HG02642 (cell line): ENCODE measurements at regions not wholly inside any gene's neighbourhood (a gene's known extent, or its start where the extent isn't known, plus 50 kb on each side); places are given as distances from the start of the nearest gene placed in this dataset.
"Not testable (repeated sequence)": the region's sequence is repeated elsewhere in the genome, so short reads cannot be mapped to it uniquely, and the experiment has no call there.

ENCODE experiments used
- ATAC-seq: cut with Tn5 transposase; IDR thresholded peaks from one replicate; pipeline ENCODE4 v1.9.1; 2021; ENCODE audit warnings: mild to moderate bottlenecking; ENCODE audit not compliant: unreplicated experiment, poor library complexity

DNA sequence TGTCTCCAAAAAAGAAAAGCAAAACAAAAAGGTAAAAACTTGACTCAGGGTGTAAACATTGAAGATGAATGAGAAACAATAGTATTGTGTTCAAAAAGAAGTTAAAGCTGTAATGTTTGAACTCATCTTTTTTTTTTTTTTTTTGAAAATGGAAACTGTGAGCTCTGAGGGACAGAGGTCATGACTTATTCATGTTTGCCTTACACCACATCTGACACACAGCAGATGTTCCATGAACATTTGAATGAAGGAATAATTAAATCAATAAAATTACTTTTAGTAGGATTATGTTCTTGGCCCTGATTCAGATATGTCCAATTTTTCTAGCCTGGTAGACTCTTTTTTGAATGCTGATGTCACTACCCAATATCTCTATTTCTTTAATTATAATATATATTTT, 95.7 kb upstream of the MED13 start:
- ATAC-seq = no peak

DNA sequence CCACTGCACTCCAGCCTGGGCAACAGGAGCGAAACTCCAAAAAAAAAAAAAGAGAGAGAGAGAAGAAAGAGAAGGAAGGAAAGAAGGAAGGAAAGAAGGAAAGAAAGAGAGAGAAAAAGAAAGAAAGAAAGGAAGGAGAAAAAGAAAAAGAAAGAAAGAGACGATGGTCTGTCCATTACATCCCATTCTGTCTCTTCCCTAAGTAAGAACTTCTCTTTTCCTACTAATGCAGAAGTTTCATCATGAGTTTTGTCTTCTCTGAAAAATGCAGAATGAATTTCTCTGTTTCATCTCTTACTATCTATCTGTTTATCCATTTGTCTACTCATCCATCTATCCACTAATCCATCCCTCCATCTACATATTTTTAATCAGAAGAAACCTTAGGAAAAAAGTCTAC, 94.9 kb upstream of the MED13 start:
- no peak for ATAC-seq

DNA sequence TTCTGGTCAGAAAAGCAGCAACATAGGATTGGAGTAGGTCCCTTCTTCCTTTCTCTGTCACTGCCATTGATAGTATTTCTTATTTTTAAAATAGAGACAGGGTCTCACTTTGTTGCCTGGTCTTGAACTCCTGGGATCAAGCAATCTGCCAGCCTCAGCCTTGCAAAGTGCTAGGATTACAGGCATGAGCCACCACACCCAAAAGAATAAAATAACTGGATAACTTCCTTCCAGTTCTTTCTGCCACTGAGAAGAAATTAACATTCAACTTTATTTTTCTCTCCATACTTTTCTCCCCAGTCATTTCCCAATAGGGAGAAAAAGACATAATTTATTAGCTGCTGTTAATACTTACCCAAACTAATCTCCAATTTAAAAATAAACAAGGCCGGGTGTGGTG, 91.9 kb upstream of the MED13 start:
- ATAC-seq = no peak

DNA sequence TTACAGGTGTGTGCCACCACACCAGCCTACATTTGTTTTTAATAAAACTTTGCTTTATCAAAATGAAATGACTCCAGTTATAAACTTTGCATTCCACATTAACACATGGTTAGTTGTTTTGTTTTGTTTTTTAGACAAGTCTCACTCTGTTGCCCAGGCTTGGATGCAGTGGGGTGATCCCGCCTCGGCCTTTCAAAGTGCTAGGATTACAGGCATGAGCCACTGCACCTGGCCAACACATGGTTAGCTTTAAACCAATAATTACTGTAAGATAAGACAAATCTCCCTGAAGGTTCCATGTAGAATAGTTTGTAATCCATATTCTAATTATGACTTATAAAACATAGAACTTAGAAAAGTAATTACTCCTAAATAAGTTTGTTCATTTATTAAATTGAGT, 89.8 kb upstream of the MED13 start:
- no peak for ATAC-seq

DNA sequence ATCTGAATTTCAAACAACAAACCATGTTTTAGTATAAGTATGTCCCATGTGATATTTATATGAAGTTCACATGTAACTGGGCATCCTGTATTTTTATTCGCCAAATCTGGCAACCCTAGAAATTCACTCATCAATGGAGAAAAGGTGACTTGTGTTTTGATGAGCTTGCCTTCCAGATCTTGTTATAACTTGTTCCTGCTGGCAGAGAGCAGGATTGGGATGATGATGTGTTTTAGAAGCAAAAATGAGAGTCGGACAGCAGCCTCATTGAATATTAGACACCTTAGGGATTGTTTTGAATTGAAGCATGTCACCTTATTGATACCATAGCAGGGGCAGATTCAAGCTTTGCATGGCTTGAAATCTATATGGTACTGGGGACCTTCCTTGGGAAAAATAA, 85.4 kb upstream of the MED13 start:
- ATAC-seq = no peak

DNA sequence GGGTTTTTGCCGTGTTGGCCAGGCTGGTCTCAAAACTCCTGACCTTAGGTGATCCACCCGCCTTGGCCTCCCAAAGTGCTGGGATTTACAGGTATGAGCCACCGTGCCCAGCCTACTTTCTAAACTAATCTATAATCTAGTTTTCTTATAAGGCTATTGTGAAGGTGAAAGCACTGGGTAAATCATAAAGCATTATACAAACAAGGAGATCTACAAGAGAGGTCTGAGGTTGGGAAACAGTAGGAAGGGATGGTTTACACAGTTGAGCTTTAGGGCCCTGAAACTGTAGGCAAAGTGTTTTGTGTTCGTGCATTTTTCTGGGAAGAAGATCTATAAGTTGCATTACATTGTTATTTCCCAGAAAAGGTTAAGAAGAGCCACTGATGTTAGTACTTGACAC, 84.9 kb upstream of the MED13 start:
- ATAC-seq = no peak

DNA sequence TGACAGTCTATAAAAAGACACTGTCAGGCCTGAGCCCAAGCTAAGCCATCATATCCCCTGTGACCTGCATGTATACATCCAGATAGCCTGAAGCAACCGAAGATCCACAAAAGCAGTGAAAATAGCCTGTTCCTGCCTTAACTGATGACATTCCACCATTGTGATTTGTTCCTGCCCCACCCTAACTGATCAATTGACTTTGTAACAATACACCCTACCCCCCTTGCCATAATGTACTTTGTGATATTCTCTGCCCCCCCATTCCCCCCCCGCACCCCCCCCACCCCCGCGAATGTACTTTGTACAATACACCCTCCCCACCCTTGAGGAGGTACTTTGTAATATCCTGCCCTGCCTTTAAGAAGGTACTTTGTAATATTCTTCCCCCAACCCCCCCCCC, 82.2 kb upstream of the MED13 start:
- no peak for ATAC-seq

DNA sequence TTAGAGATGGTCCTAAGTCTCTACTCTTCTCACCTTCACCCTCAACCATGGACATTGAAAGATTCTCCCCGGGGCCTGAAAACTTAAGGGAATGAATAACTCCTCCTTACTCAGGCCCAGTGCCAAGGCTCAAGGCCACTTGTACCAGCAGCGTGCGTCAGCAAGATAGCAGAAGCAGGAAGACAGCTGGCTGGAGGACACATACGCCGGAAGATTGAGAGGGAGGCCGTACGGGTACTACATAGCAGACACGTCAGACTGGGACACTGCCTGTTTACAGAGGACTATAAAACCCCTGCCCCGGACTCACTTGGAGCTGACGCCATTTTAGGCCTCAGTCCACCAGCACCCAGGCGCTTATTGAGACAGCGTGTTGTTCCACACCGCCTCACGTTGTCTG, 75.8 kb upstream of the MED13 start:
- ATAC-seq = no peak

DNA sequence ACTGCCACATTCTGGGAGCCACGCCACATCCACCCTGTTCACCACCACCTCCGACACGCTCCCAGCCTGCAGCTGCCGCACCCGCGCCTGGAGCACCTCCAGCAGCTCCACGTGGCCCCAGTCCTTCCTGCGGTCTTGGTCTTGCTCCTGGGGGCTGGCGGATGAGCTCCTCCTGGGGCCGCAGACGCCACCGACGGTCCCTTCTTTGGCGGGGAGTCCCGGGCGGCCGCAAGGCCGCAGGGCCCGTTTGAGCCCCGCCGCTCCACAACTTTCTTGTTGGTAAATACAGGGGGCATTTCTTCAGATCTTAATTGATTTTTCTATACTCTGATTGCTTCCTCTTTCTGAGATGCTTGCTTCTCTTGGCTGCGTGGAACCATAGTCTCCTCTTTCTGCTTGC, 75.3 kb upstream of the MED13 start:
- no peak for ATAC-seq

DNA sequence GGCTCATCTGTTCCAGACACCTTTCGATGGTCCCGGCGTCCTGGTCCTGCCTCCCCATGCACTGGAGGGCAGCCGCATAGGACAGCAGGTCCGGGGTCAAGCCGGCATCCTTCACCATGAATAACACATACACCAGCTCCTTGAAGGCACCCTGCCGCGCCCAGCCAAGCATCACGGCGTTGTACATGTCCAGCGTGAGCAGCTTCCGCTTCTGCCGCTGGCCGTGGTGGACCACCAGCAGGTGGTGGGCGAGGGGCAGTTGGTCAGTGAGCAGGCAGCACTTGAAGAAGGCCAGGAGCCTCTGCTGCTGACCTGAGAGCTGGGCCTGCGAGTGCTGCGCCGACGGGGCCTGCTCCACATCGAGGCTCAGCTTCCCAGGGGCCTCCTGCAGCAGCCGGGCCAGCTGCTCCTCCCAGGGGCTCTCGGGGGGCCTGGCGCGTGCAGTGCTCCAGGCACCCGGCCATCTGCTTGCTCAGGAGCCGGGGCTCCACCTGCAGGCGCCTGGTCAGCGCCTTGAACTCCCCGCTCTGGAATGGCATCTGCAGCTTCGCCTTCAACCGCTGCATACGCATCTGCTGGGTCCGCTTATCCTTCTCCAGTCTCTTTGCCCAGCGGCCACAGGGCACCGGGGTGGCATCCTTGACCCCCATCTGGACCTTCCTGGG, 74.7 kb upstream of the MED13 start:
- not testable (repeated sequence) for ATAC-seq

DNA sequence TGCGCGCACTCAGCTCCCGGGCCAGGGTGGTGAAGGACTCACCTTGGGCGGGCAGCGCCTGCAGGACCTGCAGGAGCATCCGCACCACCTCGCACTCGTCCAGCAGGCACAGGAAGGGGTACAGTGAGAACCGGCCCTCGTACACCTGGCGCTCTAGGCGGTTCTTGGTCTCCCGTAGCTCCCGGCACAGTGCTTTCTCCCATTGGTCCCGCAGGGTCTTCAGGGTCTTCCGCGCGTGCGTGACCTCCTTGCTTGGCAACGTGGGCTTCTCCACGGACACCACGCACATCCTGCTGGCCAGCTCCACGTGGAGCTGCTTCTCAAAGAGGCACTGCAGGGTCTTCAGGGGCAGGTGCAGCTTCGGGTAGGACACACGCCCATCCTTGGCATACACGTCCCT, 74.1 kb upstream of the MED13 start:
- no peak for ATAC-seq

DNA sequence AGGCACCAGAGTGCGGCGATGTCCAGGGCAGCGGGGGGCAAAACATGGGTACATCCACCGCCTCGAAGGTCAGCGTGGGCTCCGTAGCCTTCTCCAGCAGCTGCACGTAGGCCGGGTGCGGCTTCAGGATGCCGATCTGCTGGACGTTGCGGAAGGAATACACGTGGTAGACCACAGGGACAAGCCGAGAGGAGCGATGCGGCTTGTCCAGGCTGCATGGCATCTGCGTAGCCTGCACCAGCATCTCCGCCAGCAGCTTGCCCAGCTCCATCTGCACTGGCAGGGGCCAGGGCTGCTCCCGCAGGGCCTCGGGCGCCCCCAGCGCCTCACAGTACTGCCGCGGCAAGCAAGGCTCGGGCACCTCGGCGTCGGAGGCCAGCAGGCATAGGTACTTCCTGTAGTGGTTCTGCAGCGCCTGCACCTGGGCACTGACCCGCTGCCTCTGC, 73.6 kb upstream of the MED13 start:
- ATAC-seq = not testable (repeated sequence)

DNA sequence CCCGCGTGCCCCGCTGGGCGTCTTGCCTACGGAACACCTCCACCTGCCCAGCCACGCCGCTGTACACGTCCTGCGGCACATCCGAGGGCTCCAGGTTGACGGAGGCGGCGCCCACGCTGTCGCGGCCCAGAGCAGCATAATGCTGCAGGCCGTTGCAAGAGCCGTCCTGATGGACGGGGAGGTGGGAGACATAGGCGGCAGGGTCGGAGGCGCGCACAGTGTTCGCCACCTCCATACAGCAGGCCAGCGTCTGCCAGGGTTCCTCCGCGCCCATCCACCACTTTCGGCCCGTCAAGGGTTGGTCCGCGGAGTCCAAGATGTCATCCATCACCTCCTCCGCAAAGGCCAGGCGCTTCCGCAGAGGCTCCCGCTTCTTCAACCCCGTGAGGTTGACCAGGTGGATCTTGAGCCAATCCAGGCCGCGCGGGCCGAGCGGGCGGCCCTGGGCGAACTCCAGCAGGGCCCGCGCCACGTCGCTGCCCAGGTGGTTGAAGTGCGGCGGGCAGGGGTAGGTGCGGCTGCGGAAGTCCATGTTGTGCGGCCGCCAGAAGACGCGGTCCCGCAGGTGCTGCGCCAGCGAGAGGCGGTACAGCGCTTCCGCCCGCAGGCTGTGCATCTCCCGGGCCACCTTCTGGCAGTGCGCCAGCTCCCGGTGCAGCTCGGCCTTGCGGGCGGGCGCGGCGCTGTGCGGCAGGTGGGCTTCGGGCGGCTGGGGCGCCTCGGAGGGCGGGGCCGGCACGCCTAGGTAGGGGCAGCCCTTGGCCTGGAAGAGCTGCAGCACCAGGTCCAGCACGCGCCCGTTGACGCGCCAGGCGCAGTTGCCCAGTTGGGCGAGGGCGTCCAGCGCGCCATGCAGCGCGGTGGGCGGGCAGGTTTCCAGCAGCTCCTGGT, 72.9 kb upstream of the MED13 start:
- not testable (repeated sequence) for ATAC-seq

DNA sequence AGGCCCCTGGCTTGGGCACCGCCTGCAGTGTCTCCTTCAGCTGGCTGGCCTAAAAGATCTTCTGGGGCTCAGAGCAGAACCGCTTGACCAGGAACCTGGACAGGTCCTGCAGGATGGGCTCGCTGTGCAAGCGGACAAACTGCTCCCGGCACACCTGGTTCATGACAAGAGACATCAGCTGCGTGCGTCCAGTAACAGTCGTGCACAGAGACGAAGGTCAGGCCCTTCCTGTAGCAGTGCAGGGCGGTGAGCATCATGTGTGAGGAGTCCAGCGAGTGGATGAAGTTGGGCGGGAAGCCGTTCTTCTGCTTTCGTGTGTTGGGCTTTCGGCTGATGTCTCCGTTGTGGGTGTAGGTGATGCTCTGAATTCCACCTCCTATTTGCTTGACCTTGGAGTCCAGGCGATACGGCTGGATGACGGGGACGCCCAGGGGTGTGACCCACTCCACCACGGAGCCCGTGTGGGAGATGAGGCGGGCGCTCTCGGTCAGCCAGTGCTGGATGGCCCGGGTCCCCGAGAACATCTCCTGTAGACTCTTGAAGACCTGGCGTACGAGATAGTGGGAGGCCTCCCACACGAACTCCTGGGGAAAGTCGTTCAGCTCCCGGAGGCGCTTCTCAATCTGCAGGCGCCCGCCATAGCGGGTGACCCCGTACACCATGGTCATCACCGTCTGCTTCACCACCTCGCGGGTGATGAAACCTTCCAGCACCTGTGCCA, 72.1 kb upstream of the MED13 start:
- not testable (repeated sequence) for ATAC-seq

DNA sequence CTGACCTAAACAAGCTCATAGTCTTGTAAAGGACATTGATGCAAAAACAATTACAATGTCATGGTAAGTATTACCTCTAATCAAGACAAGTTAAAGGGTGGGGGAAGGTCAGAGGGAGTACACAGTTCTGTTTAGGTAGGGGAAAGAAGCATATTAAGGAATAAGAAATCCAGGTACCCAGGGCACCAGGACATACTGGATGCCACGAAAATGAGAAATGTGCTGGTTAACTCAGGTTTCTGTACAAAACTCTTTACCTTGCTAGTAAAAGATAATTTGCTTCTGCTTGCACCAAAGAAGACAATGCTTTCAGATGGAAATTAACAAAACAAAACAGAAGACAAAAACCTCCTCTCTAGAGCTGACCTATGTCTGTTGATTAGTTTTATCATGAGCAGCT, 70.7 kb upstream of the MED13 start:
- ATAC-seq = no peak

DNA sequence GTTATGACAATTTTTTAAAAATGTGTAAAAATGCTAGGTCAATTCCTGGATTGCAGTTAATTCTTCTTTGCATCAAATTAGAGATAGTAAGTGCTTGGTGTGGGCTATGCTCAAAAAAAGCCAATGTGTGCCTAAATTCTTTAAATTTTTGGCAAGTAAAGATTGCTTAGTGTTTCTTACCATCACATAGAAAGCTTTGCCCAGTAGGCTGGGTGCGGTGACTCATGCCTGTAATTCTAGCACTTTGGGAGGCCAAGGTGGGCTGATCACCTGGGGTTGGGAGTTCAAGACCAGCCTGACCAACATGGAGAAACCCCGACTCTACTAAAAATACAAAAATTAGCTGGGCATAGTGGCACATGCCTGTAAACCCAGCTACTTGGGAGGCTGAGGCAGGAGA, 70.0 kb upstream of the MED13 start:
- ATAC-seq = not testable (repeated sequence)

DNA sequence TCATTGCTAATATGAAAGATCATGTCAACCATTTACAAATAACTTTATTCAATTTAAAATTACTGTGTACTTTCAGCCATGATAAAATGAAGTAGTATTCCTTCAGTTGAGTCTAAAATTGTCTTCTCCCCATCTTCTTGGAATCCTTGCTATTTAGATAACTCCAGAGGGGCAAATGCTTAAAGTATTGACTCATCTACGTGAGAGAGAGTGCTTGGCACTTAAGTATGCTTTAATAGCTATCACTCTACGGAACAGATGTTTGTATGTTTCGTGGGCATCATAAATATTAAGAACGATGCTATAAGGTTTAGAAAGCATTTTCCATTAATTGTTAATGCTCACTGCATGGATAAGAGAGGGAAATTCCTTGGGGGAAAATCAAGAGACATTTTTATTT, 69.3 kb upstream of the MED13 start:
- no peak for ATAC-seq

DNA sequence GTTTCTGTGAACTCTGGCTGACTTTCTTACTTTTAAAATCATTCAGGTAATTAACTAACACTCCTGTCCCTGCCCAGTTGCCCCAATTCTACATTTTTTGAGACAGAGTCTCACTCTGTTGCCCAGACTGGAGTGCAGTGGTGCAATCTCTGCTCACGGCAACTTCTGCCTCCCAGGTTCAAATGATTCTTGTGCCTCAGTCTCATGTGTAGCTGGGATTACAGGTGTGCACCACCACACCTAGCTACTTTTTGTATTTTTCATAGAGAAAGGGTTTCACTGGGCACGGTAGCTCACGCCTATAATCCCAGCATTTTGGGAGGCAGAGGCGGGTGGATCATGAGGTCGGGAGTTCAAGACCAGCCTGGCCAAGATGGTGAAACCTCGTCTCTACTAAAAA, 66.2 kb upstream of the MED13 start:
- not testable (repeated sequence) for ATAC-seq

DNA sequence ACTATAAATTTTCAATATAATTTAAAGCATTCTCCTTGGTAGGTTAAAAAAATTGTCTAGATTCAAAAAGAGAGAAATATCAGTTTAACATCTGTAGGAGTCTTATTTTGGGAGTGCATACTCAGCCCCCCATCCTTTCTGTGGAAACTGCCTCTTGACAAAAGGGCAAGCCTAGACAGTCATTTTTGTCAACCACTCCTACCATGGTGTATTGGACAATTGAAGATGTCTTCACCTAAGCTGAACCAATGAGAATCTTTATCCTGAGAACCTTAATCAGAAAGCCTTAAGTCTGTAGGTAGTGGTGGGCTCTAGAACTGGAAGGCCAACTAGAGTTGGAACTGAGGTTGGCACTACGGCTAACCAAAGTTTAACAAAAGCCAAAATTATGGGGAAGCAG, 65.7 kb upstream of the MED13 start:
- no peak for ATAC-seq

DNA sequence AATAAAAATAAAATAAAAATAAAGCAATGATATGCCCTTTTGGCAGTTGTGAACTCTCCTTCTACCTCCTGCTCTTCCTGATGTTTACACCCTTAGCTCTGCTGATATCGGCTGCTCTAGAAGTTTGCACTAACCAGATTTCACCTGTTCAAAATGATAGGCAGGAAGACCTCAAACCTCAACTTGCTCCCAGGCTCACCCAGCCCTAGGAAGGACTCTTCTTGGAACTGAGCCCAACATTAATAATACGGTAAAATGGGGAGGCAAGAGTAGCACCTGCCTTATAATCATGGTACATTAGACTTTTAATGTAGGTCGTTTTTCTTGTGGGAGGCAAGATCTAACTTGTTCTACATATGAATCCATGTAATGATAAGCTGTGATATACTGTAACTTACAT, 61.2 kb upstream of the MED13 start:
- no peak for ATAC-seq

DNA sequence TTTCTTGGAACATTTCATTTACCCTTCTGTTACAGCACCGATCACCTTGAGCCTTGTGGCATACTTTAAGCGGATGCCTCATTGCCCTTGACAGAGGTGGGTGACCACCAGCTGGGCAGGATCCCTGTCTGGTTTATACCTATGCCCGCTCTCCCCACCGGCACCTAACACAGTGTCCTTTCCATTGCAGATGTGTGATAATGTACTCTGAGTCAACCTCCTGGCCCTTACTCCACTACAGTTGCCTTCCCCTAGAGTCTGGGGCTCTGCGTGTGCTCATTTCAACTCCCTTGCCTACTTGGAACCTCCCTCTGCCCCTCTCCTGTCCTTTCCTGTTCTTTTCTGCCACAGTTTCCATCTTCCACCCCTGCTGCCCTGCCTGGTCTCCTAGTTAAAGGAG, 60.2 kb upstream of the MED13 start:
- ATAC-seq = no peak
